ENCODE measurements at regions not wholly inside any gene's neighbourhood (a gene's known extent, or its start where the extent isn't known, plus 50 kb on each side); places are given as distances from the start of the nearest gene placed in this dataset.

GRCh38 chr4:179225594-179225993 lies 1783.4 kb upstream of the AGA start:
- TF ChIP-seq CTCF (IDR thresholded peaks at IDR 0.05; ENCODE audit: insufficient read depth, low read depth, low read length): no peak
- TF ChIP-seq EZH2 (IDR thresholded peaks at IDR 0.05; ENCODE audit: insufficient read depth, low read length): no peak
